ENCODE measurements at regions not wholly inside any gene's neighbourhood (a gene's known extent, or its start where the extent isn't known, plus 50 kb on each side); places are given as distances from the start of the nearest gene placed in this dataset.

DNA sequence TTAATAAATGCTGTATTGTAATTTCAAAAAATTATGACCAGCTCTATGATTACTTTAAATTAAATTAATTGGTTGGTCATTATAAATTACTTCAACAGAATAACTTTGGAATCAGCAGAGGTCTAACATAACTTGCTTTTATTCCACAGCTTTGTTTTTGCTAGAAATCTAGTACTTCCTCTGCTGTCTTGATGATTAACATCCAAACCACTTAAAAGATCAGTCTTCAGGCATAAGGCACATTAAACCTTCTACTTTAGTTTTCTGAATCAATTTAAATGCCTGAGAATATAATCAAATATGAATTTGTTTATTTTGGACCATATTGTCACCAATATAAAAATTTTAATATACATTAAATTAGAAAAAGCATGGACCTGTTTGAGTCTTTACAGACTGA, 465.3 kb downstream of the ARL4A start:
- TF ChIP-seq EZH2 (IDR thresholded peaks at IDR 0.05; ENCODE audit: insufficient read depth, poor library complexity, severe bottlenecking) (no peak), EZH2phosphoT487 (IDR thresholded peaks at IDR 0.05; ENCODE audit: insufficient read depth, low read depth) (no peak)

Measured in GM23248 (cell line).